LNCaP clone FGC (cell line): ENCODE measurements at regions not wholly inside any gene's neighbourhood (a gene's known extent, or its start where the extent isn't known, plus 50 kb on each side); places are given as distances from the start of the nearest gene placed in this dataset.

ENCODE experiments used
- DNase-seq: peaks from one replicate; pipeline ENCODE4 v3.0.0-alpha.2; 2011; ENCODE audit warnings: low read depth
- H3K4me3 ChIP-seq: 2 replicates; pipeline ENCODE4 v1.5.1; 2011; ENCODE audit warnings: mild to moderate bottlenecking, low read depth, low read length, control low read depth
- TF ChIP-seq, protein P1 (sequence below): IDR thresholded peaks from 2 replicates; pipeline ENCODE4 v1.5.1; 2012; ENCODE audit warnings: mild to moderate bottlenecking; ENCODE audit not compliant: control insufficient read depth, insufficient read depth; ENCODE audit errors: extremely low read depth

DNA sequence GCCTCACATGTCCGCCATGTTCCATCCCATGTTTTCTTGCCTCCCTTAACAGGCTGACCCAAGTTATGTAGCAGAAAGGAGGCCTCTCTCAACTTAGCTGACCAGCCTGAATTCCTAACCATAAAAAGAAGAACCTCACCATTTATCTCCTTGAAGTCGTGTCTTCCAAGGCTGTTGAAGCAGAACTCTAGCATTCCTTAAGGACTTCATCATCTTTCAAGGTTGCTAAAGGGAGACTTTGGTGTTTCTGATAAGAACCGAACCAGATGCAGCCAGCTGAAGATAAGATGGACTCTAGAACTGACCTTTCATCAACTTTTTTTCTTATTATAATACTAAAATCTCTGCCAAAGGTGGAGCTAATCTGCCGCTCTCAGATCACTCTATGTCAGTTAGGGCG is 571.7 kb upstream of the SLC35B3 start:
- no peak overlapping the region for H3K4me3 ChIP-seq
- TF ChIP-seq, protein P1, sequence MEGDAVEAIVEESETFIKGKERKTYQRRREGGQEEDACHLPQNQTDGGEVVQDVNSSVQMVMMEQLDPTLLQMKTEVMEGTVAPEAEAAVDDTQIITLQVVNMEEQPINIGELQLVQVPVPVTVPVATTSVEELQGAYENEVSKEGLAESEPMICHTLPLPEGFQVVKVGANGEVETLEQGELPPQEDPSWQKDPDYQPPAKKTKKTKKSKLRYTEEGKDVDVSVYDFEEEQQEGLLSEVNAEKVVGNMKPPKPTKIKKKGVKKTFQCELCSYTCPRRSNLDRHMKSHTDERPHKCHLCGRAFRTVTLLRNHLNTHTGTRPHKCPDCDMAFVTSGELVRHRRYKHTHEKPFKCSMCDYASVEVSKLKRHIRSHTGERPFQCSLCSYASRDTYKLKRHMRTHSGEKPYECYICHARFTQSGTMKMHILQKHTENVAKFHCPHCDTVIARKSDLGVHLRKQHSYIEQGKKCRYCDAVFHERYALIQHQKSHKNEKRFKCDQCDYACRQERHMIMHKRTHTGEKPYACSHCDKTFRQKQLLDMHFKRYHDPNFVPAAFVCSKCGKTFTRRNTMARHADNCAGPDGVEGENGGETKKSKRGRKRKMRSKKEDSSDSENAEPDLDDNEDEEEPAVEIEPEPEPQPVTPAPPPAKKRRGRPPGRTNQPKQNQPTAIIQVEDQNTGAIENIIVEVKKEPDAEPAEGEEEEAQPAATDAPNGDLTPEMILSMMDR: no peak
- no peak for DNase-seq

DNA sequence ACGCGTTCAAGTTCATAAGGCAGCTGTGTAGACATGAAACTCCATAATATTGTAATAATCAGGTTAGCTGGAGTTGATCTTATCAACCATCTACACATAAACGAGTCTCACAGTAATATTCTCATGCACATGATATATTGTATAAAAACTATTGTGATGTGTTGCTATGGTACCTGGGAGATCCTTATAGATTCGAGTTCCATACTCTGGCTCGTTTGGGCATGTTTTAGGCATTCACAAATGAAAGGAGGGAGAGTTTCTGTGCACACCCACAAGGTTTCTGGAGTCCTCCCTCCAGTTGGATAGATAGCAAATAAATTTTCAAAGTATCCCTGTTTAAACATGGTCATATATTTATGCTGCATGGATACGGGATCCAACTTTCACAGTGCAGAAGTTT is 567.5 kb upstream of the SLC35B3 start:
- no peak for DNase-seq
- H3K4me3 ChIP-seq: no peak overlapping the region
- TF ChIP-seq, protein P1: no peak

DNA sequence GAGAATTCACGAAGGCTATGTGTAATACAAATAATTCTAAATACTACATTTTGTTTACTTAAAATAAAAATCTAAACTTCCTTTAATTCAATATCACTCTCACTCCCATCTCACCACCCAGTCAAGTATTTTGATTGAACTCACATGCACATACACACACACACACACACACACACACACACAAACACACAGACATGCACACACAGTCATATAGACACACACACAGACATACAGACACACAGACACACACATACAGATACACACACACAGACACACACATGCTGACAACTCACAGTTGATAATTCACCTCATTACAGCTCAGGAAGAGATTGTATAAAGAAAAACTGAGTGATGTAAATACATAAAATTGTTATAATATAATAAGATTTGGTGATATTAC is 559.8 kb upstream of the SLC35B3 start:
- TF ChIP-seq, protein P1: no peak
- no peak overlapping the region for H3K4me3 ChIP-seq
- no peak for DNase-seq

DNA sequence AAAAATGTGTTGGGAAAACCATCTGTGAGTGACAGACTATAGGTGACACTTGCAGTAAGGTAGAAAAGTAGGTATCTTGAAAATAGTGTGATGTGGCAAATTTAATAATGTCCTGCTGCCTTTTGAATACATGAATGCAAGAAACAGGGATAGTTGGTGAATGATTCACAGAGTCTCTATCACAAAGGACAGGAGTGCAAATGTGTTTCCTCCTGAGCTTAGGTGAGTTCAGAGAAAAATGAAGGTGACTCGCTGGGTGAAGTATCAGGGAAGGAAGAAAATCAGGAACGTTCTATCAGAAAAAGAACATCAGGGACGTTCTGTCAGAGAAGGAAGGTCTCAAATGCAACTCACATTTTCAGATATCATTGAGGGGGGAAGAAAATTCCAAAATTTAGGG is 557.8 kb upstream of the SLC35B3 start:
- TF ChIP-seq, protein P1: no peak
- H3K4me3 ChIP-seq: no peak overlapping the region
- DNase-seq: no peak

DNA sequence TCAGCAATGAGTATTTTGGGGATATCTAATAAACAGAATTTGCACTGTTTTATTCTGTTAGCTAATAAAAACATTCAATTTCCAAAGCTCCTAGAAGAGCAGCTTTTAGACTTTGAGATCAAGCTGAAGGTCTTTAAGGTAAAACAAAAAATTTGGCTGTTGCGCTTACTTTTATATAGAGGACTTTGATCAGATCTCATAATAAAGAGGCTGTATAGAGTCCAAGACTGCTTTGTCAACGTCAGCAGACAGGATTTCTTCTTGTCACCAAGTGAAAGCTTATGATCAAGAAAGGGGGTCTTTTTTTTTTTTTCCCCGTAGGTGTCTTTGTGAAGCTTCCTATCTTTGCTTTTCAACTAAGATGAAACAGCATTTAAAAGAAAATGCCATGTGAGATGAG is 556.5 kb upstream of the SLC35B3 start:
- TF ChIP-seq, protein P1: no peak
- no peak for DNase-seq
- no peak overlapping the region for H3K4me3 ChIP-seq

DNA sequence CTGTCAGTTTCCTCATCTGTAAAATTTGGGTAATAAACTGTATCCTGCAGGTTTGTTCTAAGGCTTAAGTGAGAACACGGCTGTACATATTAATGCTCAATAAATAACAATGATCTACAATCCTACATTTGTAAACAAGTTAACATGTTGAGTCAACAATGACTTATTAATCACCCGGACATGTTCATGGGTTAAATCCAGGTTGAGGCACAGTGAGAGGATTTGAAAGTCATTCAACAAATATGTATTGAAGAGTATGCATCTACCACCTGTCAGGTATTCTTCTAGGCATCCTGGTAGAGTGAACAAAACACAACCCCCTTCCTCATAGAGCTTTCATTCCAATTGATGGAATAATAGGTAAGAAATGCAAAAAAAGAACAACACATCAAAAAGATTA is 554.7 kb upstream of the SLC35B3 start:
- no peak overlapping the region for H3K4me3 ChIP-seq
- TF ChIP-seq, protein P1: no peak
- peak; percentile 6 for DNase-seq

DNA sequence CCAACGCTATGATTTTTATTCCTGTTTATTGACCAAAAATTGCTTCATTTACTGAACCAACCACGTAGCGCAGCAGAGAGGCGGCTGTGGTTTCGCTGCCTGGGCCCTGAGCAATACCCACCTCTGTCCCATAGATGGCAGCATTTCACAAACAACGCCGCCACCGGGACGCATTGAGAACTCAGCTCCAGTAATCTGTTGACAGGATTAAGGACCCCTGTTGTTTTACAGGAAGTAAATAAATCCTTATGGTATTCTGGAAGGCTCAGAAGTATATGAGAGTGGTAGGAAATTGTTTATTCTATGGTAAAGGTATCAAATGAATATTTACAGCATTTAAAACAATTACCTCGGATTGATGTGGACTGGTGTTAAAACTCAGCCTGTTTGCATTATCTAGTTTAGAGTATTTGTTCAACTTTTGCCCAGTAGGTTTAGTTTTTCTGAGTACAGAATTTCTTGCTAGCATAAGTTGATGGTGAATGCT is 547.9 kb upstream of the SLC35B3 start:
- no peak overlapping the region for H3K4me3 ChIP-seq
- TF ChIP-seq, protein P1: peak; percentile 96
- DNase-seq: peak; percentile 36
